Liver (tissue), 3 donors: ENCODE measurements at regions not wholly inside any gene's neighbourhood (a gene's known extent, or its start where the extent isn't known, plus 50 kb on each side); places are given as distances from the start of the nearest gene placed in this dataset.

Experiments used
- CTCF ChIP-seq: fragments of 150-350 bp; IDR thresholded peaks from 2 replicates; pipeline ENCODE4 v1.5.1; 2017; ENCODE audit warnings: improper control_type of control experiment, low read depth, low read length; ENCODE audit not compliant: missing input control
- FOXA1 ChIP-seq: IDR thresholded peaks from 2 replicates; pipeline ENCODE4 v1.6.1; 2016; ENCODE audit warnings: antibody characterized with exemption
- GABPA ChIP-seq, 2 donors: IDR thresholded peaks in 1 of 2; conservative IDR thresholded peaks in 1 of 2; 2 replicates each; pipeline ENCODE4 v1.6.1; 2016; ENCODE audit warnings: antibody characterized with exemption in 2 of 2, mild to moderate bottlenecking in 1 of 2, moderate library complexity in 1 of 2
- JUND ChIP-seq, 2 donors: IDR thresholded peaks; 2 replicates each; pipeline ENCODE4 v1.6.1; 2016; ENCODE audit warnings: antibody characterized with exemption in 2 of 2
- MAX ChIP-seq: IDR thresholded peaks from 2 replicates; pipeline ENCODE4 v1.6.1; 2016; ENCODE audit warnings: antibody characterized with exemption
- RAD21 ChIP-seq, 2 donors: IDR thresholded peaks; 2 replicates each; pipeline ENCODE4 v1.6.1; 2016; ENCODE audit warnings: antibody characterized with exemption in 2 of 2, mild to moderate bottlenecking in 2 of 2
- TF ChIP-seq, protein P1 (sequence below): IDR thresholded peaks from 2 replicates; pipeline ENCODE4 v1.6.1; 2016; ENCODE audit warnings: antibody characterized with exemption, mild to moderate bottlenecking
- TF ChIP-seq, protein P2 (sequence below): IDR thresholded peaks from 2 replicates; pipeline ENCODE4 v1.6.1; 2016; ENCODE audit warnings: antibody characterized with exemption
- donor health status: healthy.
- donor health status: healthy.

DNA sequence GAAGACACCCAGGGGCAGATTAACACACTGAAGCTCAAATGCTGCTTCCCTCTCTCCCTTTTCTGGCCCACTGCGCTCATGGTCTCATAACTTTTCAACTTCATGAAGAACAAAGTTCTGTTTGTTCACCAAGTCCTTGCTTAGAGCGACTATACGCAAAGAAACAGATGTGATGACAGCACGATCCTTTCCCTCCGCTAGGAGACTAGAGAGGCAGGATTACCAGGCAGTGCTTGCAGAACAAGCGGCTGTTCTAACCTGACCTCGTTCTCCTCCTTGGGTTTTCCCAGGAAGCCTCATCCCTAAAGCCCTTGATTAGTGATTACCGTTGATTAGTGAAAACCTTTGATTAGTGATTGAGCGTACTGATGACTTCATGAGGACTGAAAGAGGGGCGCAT is 649.9 kb downstream of the IRX1 start:
- TF ChIP-seq CTCF (no peak), JUND (IDR thresholded peaks at IDR 0.05) (no peak), RAD21 (IDR thresholded peaks at IDR 0.05) (no peak), MAX (no peak), GABPA (IDR thresholded peaks at IDR 0.05 in 1 of 2, conservative IDR thresholded peaks at IDR 0.05 in 1 of 2) (no peak), FOXA1 (no peak)
- TF ChIP-seq, protein P1, sequence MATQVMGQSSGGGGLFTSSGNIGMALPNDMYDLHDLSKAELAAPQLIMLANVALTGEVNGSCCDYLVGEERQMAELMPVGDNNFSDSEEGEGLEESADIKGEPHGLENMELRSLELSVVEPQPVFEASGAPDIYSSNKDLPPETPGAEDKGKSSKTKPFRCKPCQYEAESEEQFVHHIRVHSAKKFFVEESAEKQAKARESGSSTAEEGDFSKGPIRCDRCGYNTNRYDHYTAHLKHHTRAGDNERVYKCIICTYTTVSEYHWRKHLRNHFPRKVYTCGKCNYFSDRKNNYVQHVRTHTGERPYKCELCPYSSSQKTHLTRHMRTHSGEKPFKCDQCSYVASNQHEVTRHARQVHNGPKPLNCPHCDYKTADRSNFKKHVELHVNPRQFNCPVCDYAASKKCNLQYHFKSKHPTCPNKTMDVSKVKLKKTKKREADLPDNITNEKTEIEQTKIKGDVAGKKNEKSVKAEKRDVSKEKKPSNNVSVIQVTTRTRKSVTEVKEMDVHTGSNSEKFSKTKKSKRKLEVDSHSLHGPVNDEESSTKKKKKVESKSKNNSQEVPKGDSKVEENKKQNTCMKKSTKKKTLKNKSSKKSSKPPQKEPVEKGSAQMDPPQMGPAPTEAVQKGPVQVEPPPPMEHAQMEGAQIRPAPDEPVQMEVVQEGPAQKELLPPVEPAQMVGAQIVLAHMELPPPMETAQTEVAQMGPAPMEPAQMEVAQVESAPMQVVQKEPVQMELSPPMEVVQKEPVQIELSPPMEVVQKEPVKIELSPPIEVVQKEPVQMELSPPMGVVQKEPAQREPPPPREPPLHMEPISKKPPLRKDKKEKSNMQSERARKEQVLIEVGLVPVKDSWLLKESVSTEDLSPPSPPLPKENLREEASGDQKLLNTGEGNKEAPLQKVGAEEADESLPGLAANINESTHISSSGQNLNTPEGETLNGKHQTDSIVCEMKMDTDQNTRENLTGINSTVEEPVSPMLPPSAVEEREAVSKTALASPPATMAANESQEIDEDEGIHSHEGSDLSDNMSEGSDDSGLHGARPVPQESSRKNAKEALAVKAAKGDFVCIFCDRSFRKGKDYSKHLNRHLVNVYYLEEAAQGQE: no peak
- TF ChIP-seq, protein P2, sequence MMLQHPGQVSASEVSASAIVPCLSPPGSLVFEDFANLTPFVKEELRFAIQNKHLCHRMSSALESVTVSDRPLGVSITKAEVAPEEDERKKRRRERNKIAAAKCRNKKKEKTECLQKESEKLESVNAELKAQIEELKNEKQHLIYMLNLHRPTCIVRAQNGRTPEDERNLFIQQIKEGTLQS: no peak
